Gastrocnemius medialis (tissue), 4 donors: ENCODE measurements at regions not wholly inside any gene's neighbourhood (a gene's known extent, or its start where the extent isn't known, plus 50 kb on each side); places are given as distances from the start of the nearest gene placed in this dataset.

Source experiments
- CTCF ChIP-seq, 5 experiments: fragments of 450-650 bp in 3 of 5; fragments of 200-600 bp in 2 of 5; sonication (generic) in 2 of 5; IDR thresholded peaks in 4 of 5; conservative IDR thresholded peaks in 1 of 5; 1 replicate in 4 of 5; 2 replicates in 1 of 5; pipeline ENCODE4 v1.5.1; 2016 to 2019; ENCODE audit warnings: antibody characterized with exemption in 5 of 5, mild to moderate bottlenecking in 3 of 5, moderate library complexity in 3 of 5
- POLR2A ChIP-seq, 2 donors: fragments of 450-650 bp; IDR thresholded peaks; one replicate each; pipeline ENCODE4 v1.6.1; 2017; ENCODE audit warnings: antibody characterized with exemption in 2 of 2, mild to moderate bottlenecking in 2 of 2, moderate library complexity in 2 of 2

- TF ChIP-seq CTCF (IDR thresholded peaks at IDR 0.05 in 4 of 5, conservative IDR thresholded peaks at IDR 0.05 in 1 of 5) (no peak), POLR2A (IDR thresholded peaks at IDR 0.05) (no peak)
Observed at GRCh38 chr13:95355494-95355893, 54.2 kb upstream of the ABCC4 start.
